GM18951 (cell line): ENCODE measurements at regions not wholly inside any gene's neighbourhood (a gene's known extent, or its start where the extent isn't known, plus 50 kb on each side); places are given as distances from the start of the nearest gene placed in this dataset.
"Not testable (repeated sequence)": the region's sequence is repeated elsewhere in the genome, so short reads cannot be mapped to it uniquely, and the experiment has no call there.

ENCODE experiments used
- POLR2A ChIP-seq: IDR thresholded peaks from 4 replicates; pipeline ENCODE4 v1.6.1; 2011; ENCODE audit warnings: mild to moderate bottlenecking; ENCODE audit not compliant: insufficient read length, insufficient read depth; ENCODE audit errors: extremely low read depth
- in situ Hi-C: fragments of 300-500 bp; cut with MboI; formaldehyde crosslinking; loops from one replicate; pipeline ENCODE4 v1.12.0; 2022; ENCODE audit warnings: low sequenced_read_pairs, mixed read lengths, inconsistent platforms; ENCODE audit not compliant: unreplicated experiment

DNA sequence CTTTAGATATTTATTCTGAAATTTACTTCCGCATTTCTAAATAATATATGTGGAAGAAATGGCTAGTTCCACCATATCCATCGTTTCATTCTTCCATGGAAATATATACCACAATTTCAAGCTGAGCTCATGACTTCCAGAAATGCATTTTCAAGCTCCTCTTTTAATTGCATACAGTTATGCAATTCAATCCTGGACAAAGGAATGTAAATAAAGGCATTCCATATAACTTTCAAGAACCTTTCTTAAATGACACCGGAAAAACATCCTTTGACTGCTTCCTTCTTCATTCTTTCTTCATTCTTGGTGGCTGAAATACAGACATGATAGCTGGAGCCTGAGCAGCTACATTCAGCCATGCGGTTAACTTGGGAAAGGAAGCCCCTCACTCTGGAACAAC is 185.2 kb upstream of the GADL1 start:
- no peak for TF ChIP-seq POLR2A

DNA sequence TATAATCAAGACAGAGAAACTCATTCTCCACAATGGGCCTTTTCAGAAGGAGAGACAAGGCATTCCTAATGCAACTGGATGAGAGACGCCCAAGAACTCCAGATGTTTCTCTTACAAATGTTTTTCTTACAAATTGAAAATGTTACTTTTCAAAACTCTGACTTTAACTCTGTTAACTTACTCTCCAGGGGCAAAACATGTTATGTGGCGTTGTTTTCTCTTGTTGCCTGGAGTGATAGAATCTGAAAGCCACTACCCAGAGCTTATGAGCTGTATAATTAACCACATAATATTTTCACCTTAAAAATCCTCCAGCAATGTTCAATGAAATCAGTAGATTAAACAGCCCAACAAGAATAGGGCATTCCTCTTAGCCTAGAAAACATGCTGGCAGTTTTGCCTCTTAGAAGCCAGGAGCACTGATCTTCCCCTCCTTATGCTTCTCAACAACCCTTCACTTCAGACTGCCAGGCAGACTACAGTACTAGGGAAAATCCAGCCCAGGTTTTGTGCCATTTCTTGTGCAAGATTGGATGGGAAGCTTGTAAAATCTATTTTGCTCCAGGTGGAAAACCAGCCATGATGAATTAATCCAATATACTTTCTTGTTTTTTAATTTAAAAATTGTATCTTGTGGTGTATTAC is 186.7 kb upstream of the GADL1 start:
- TF ChIP-seq POLR2A: no peak
- in situ Hi-C loops: no loop called here

More for the DNA sequence above, 185.2 kb upstream of the GADL1 start:
- in situ Hi-C loops: no loop called here

DNA sequence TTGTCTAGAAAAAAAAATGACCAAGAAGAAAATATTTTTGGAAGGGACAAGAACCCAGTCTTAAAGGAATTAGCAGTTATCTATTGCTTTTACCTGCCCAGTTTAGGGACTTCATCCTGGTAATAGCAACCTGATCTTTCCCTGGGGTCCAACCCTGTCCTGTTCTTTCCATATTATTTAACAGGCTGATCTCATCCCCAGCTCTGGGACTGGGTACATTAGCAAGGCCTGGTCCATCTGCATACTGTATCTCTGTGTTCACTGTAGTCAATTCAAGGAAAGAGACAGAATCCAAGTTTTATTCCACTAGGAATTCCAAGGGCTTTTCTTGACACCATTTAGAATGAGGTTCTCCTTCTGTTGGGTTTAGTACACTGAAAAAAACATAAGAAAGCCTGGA is 191.7 kb upstream of the GADL1 start:
- TF ChIP-seq POLR2A: no peak
- in situ Hi-C loops: no loop called here

DNA sequence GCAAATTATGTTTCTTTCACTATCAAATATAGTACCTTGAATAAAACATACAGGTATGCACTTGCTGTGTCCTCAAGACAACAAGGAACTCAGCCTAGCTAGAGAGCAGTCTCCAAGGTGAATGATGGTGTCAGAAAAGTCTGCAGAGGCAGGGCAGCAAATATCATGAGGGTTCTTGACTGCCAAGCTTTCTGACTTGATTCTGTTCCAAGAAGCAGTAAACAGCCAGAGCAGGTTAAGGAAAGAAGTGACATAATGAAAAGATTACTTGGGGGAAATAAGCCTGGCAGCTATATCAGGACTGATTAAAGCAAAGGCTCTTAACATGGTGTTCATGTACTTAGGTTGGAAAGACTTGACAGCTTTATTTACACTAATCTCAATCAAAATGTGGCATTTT is 192.2 kb upstream of the GADL1 start:
- in situ Hi-C loops: no loop called here
- no peak for TF ChIP-seq POLR2A

DNA sequence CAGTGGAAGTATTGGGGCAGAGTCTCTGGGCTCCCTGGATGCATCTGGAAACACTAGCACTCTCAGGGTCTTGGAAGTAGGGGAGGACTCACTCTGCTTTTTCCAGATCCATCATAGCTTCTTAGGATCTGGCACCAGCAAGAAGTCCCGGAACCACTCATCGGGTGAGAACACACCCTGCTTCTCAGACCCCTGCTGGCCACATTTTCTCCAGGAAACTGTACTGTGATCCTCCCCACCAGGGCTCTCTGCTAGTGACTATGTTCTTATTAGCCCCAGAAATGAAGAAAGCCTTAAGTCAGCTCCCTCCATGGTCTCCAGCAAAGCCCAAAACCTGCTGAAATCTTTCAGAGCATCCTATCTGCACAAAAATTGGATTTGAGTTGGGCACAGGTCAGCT is 197.3 kb upstream of the GADL1 start:
- TF ChIP-seq POLR2A: no peak
- in situ Hi-C loops: no loop called here

DNA sequence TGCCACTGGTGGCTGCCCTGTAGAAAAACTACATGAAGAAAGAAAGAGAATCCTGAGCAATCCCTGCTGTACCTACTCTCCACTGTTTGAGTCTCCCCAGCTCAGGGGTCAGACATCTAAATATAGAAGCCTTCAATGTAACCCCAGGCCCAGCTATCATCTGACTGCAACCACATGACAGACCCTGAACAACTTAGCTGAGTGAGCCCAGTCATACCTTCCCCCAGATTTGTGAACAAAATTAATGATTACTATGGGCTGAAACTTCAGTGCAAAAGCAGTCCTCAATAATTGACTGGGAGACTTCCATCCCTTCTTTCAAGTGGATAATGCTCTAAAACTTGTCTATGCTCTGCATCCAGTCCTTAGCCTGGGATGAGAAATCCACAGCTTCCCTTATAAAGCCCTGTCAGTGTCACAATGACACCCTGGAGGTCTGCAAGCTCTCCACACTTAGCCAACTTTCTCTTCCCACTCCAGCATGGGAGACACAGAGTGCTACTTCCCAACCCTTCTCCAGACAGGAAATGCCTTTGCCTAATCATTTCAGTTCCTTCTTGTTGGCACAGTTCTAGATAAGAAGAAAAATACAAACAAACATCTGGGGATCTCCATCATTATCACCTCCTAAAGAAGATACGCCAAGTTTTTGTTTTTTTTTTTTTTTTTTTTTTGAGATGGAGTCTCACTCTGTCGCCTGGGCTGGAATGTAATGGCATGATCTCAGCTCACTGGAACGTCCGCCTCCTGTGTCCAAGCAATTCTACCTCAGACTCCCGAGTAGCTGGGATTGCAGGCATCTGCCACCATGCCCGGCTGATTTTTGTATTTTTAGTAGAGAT is 198.5 kb upstream of the GADL1 start:
- TF ChIP-seq POLR2A: no peak
- in situ Hi-C loops: no loop called here

DNA sequence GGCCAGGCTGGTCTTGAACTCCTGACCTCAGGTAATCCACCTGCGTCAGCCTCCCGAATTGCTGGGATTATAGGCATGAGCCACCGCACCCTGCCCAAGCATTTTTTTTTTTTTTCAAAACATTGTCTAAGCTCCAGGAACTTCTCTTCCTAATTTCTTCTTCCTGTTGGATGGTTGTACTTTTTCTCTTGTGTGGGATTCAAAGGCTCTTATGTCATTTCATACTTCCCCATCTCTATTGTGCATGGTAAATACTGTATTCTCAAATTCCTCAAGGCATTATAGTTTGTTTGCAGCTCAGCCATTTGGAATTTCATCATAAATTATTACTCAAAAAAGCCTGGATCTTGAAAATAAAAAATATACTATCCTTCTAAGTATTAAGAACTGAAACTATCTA is 199.1 kb upstream of the GADL1 start:
- in situ Hi-C loops: no loop called here
- no peak for TF ChIP-seq POLR2A

DNA sequence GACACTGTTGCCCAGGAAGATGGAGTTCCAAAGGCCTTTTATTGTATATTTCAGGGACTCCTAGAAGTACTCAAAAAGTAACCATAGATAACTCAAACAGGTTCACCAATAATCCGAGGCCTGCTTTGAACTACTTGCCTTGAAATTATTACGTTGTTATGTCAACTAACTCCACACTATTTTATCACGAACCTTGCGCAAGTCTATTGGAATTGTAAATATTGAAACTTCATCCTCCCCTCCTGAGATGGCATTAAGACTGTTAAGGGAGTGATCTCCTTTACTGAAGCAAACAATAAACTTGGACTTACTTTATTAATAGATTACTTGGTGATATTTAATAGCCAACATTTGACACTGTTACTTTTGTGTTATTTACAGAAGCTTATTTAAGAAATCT is 199.6 kb upstream of the GADL1 start:
- in situ Hi-C loops: no loop called here
- TF ChIP-seq POLR2A: no peak

DNA sequence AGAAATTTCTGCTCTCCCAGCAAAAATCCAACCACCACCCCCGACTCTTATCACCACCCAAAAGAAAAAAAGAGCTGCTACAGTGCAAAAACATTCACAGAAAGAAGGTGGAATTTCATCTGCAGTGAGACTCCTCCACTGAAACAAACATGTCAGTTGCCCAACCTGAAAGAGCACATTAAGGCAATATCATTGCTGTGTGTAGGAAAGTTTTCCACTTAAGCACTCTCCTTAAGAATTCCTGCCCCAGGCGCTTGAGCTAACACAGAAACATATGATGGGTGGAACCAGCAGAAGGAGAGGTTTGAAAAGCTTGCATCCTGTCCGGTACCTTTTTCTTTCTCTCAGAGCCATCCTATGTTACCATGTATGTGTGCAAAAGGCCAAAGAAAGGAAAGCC is 200.8 kb upstream of the GADL1 start:
- no peak for TF ChIP-seq POLR2A
- in situ Hi-C loops: no loop called here

DNA sequence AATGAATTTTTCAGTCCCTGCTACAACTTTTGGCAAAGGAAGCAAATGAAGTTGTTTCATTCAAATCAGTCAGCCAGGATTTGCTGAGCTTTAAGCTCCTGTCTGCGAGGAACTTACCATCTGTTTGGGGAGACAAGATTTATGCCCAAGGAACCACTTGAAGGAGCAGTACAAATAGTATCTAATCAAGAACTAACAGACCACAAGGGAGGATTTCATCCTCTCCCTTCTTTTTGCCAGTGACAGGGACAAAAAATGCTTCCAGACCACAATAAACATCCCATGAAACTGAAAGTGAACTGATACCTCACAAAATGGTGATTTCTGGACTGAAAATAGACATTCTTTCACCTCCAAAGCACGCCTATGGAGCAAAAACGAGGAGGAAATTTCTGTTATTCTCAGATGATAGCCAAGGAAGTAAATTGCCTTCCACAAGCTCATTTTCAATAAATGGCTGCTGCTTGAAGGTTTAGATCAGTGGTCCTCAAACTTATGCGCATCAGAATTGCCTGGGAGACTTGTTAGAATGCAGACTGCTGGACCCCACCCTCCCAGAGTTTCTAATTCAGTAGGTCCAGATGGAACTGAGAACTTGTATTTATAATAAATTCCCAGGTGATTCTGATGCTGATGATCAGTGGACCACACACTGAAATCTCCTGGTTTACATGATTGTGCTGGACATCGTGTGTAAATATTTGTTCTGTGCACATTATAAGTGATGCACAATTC is 202.4 kb upstream of the GADL1 start:
- in situ Hi-C loops: no loop called here
- TF ChIP-seq POLR2A: no peak

DNA sequence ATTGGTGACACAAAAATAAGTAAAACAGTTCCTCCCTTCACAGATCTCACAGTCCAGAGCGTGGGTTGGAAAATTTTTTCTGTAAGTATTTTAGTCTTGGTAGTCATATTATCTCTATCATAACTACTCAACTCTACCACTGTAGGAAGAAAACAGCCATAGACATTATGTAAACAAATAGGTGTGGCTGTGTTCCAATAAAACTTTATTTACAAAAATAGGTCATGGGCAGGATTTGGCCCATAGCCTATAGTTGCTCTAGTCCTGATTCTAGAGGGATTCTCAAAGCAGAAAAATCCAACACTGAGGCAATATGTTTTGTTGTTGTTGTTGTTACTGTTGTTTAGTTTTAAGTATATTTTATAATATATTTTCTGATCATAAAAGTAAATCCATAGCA is 206.1 kb upstream of the GADL1 start:
- TF ChIP-seq POLR2A: no peak
- in situ Hi-C loops: no loop called here

DNA sequence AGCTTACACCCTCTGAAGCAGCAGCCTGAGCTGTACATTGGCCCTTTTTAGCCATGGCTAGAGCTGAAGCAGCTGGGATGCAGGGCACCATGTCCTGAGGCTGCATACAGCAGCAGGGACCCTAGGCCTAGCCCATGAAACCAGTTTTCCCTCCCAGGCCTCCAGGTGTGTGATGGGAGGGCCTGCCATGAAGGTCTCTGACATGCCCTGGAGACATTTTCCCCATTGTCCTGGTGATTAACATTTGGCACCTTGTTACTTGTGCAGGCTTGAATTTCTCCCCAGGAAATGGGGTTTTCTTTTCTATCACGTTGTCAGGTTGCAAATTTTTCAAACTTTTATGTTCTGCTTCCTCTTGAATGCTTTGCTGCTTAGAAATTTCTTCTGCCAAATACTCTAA is 206.8 kb upstream of the GADL1 start:
- in situ Hi-C loops: not testable (repeated sequence)

DNA sequence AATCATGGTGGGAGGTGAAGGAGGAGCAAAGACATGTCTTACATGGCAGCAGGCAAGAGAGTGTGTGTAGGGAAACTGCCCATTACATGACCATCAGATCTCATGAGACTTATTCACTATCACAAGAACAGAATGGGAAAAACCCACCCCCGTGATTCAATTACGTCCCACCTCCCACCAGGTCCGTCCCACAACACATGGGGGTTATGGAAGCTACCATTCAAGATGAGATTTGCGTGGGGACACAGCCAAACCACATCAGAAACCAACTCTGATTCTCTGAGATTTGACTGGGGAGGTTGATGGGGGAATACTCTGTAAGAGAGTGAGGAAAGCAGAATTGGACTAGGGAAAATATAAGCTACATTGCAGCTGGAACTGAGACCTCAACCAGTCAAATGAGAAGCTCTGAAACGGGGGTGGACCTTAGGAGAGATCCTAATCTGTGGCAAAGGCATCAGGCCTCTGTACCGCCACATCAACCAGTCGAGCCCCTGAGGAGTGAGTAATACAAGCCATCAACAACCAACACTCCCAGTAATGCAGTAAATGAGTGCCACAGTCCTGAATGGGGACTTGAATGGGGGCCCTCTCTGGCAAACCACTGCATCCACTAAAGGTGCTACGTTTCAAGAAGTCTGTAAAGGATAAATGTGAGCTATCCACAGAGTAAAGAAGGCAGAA is 207.9 kb upstream of the GADL1 start:
- in situ Hi-C loops: no loop called here
- no peak for TF ChIP-seq POLR2A
